Adrenal gland (tissue), 9 donors: ENCODE measurements at regions not wholly inside any gene's neighbourhood (a gene's known extent, or its start where the extent isn't known, plus 50 kb on each side); places are given as distances from the start of the nearest gene placed in this dataset.
"Not testable (repeated sequence)": the region's sequence is repeated elsewhere in the genome, so short reads cannot be mapped to it uniquely, and the experiment has no call there.

Experiments
- DNase-seq, 7 donors: peaks; one replicate each; pipeline ENCODE4 v3.0.0-alpha.2; 2019 to 2020
- H3K27ac ChIP-seq, 5 donors: fragments of 200-600 bp; sonication (generic) in 4 of 5; 1 replicate in 3 of 5; 2 replicates in 2 of 5; pipeline versions ENCODE4 v1.5.1 to v1.8.0; 2016 to 2020; ENCODE audit warnings: mild to moderate bottlenecking in 1 of 5
- H3K27me3 ChIP-seq: fragments of 200-600 bp; 2 replicates; pipeline ENCODE4 v1.8.0; 2021
- H3K36me3 ChIP-seq, 2 donors: fragments of 200-600 bp; replicated peaks in 1 of 2; 1 replicate in 1 of 2; 2 replicates in 1 of 2; pipeline versions ENCODE4 v1.5.1 to v1.8.0; 2018 to 2022
- H3K4me1 ChIP-seq, 2 donors: fragments of 200-600 bp; replicated peaks in 1 of 2; 1 replicate in 1 of 2; 2 replicates in 1 of 2; pipeline versions ENCODE4 v1.5.1 to v1.8.0; 2018 to 2021
- H3K4me3 ChIP-seq, 4 donors: fragments of 200-600 bp; sonication (generic) in 3 of 4; one replicate each; pipeline ENCODE4 v1.5.1; 2016 to 2018
- H3K9me3 ChIP-seq, 3 donors: fragments of 200-600 bp; sonication (generic) in 1 of 3; replicated peaks in 1 of 3; 1 replicate in 2 of 3; 2 replicates in 1 of 3; pipeline versions ENCODE4 v1.5.1 to v1.8.0; 2016 to 2021
- CTCF ChIP-seq, 6 experiments: fragments of 450-650 bp in 4 of 6; fragments of 200-600 bp in 2 of 6; sonication (generic) in 1 of 6; IDR thresholded peaks; 1 replicate in 5 of 6; 2 replicates in 1 of 6; pipeline versions ENCODE4 v1.5.1 to v1.8.0; 2016 to 2021; ENCODE audit warnings: antibody characterized with exemption in 6 of 6, mild to moderate bottlenecking in 2 of 6, moderate library complexity in 1 of 6
- POLR2A ChIP-seq, 2 donors: fragments of 450-650 bp; IDR thresholded peaks; one replicate each; pipeline ENCODE4 v1.6.1; 2017; ENCODE audit warnings: antibody characterized with exemption in 2 of 2, mild to moderate bottlenecking in 2 of 2, moderate library complexity in 1 of 2
- WGBS, 4 donors: extraction: QIAGEN DNeasy Blood & Tissue Kit in 2 of 4; methylation state at CpG; one replicate each; pipeline versions ENCODE4 v1.1.5 to v1.1.7; 2013 to 2017; 5-methylcytosine and 5-hydroxymethylcytosine counted together
- intact Hi-C, 2 donors: fragments of 100-400 bp; cut with DNase I; formaldehyde crosslinking; loops; one replicate each; pipeline versions ENCODE4 v1.14.1 to v1.15.0; 2022 to 2023
- donor health status: healthy with polysubstance abuse.
- donor health status: Bipolar disorder and iron deficiency.
- donor health status: DM: yes; HTN: yes; CAD: no.
- donor health status: DM: no; HTN: no; CAD: no.
- donor health status: DM: no; HTN: no; CAD: no.

- TF ChIP-seq POLR2A (IDR thresholded peaks at IDR 0.05), result no peak
- no peak for TF ChIP-seq CTCF (IDR thresholded peaks at IDR 0.05)
- WGBS, 4 donors, result 53 to 72% (median 58%) methylated on average over 3 of the region's 3 CpGs
- Histone ChIP-seq H3K36me3 (no peaks in the 10 kb centered on the region), H3K27ac (no peak overlapping the region), H3K4me1 (no peaks in the 10 kb centered on the region), H3K27me3 (no peaks in the 10 kb centered on the region), H3K4me3 (no peak overlapping the region), H3K9me3 (peaks cover 0 to 4% (median 0%) of the 10 kb centered on the region in 3 donors)
- DNase-seq, result no peak
- intact Hi-C loops, result no loop called here
Measured at GRCh38 chr4:117702353-117702752, 331.9 kb upstream of the NDST3 start.

GRCh38 chr4:117704721-117705120, 329.6 kb upstream of the NDST3 start:
- Histone ChIP-seq H3K4me1 (no peaks in the 10 kb centered on the region), H3K36me3 (no peaks in the 10 kb centered on the region), H3K9me3 (peaks cover 0 to 4% (median 0%) of the 10 kb centered on the region in 3 donors), H3K27ac (no peak overlapping the region), H3K27me3 (no peaks in the 10 kb centered on the region), H3K4me3 (no peak overlapping the region)
- WGBS, 4 donors, result 69 to 77% (median 75%) methylated on average over 2 of the region's 2 CpGs
- DNase-seq, result no peak
- intact Hi-C loops, result no loop called here
- no peak for TF ChIP-seq POLR2A (IDR thresholded peaks at IDR 0.05)
- TF ChIP-seq CTCF (IDR thresholded peaks at IDR 0.05), result no peak

- no peak for TF ChIP-seq CTCF (IDR thresholded peaks at IDR 0.05)
- no peak for TF ChIP-seq POLR2A (IDR thresholded peaks at IDR 0.05)
- 29 to 57% (median 38%) methylated on average over 1 of the region's 1 CpG for WGBS, 4 donors
- DNase-seq, result no peak
- no peaks in the 10 kb centered on the region for H3K4me1 ChIP-seq
- H3K36me3 ChIP-seq, result no peaks in the 10 kb centered on the region
- H3K27ac ChIP-seq, result no peak overlapping the region
- no peaks in the 10 kb centered on the region for H3K27me3 ChIP-seq
- no peaks in the 10 kb centered on the region for H3K9me3 ChIP-seq
- intact Hi-C loops, result no loop called here
- H3K4me3 ChIP-seq, result no peak overlapping the region
Measured at GRCh38 chr4:117740736-117741135, 293.6 kb upstream of the NDST3 start.

GRCh38 chr4:117745379-117745778, 288.9 kb upstream of the NDST3 start:
- H3K27me3 ChIP-seq, H3K36me3 ChIP-seq, intact Hi-C loops, DNase-seq, H3K4me1 ChIP-seq, H3K4me3 ChIP-seq, H3K27ac ChIP-seq, H3K9me3 ChIP-seq: not testable (repeated sequence)
- 0 to 94% (median 65%) methylated on average over 1 of the region's 1 CpG for WGBS, 4 donors

GRCh38 chr4:117755438-117755837, 278.8 kb upstream of the NDST3 start:
- Histone ChIP-seq H3K27ac (no peak overlapping the region), H3K27me3 (no peaks in the 10 kb centered on the region), H3K4me3 (no peak overlapping the region), H3K4me1 (no peaks in the 10 kb centered on the region), H3K9me3 (no peaks in the 10 kb centered on the region), H3K36me3 (no peaks in the 10 kb centered on the region)
- no peak for DNase-seq
- WGBS, 4 donors, result 29 to 47% (median 40%) methylated on average over 1 of the region's 1 CpG
- intact Hi-C loops, result no loop called here
- TF ChIP-seq CTCF (IDR thresholded peaks at IDR 0.05), result no peak
- TF ChIP-seq POLR2A (IDR thresholded peaks at IDR 0.05), result no peak
